HG03095 (cell line): ENCODE measurements at regions not wholly inside any gene's neighbourhood (a gene's known extent, or its start where the extent isn't known, plus 50 kb on each side); places are given as distances from the start of the nearest gene placed in this dataset.
"Not testable (repeated sequence)": the region's sequence is repeated elsewhere in the genome, so short reads cannot be mapped to it uniquely, and the experiment has no call there.

Experiments used
- ATAC-seq: cut with Tn5 transposase; IDR thresholded peaks from one replicate; pipeline ENCODE4 v1.9.1; 2021; ENCODE audit warnings: moderate library complexity; ENCODE audit not compliant: unreplicated experiment

GRCh38 chr14:92223025-92223424 lies 99.9 kb upstream of the SLC24A4 start:
- no peak for ATAC-seq

- ATAC-seq = no peak
Measured at GRCh38 chr14:92224358-92224954, 98.5 kb upstream of the SLC24A4 start.

- no peak for ATAC-seq
Measured at GRCh38 chr14:92225731-92226130, 97.2 kb upstream of the SLC24A4 start.

GRCh38 chr14:92226166-92226565 lies 96.8 kb upstream of the SLC24A4 start:
- not testable (repeated sequence) for ATAC-seq

- ATAC-seq = no peak
Measured at GRCh38 chr14:92236243-92236900, 86.6 kb upstream of the SLC24A4 start.

GRCh38 chr14:92240658-92241057 lies 82.3 kb upstream of the SLC24A4 start:
- ATAC-seq = no peak

- ATAC-seq = no peak
Measured at GRCh38 chr14:92241966-92242595, 80.9 kb upstream of the SLC24A4 start.

- no peak for ATAC-seq
Measured at GRCh38 chr14:92244805-92245204, 78.2 kb upstream of the SLC24A4 start.

GRCh38 chr14:92247341-92247740 lies 75.6 kb upstream of the SLC24A4 start:
- no peak for ATAC-seq

GRCh38 chr14:92247947-92248346 lies 75.0 kb upstream of the SLC24A4 start:
- ATAC-seq = no peak

- ATAC-seq = no peak
Measured at GRCh38 chr14:92248696-92249095, 74.3 kb upstream of the SLC24A4 start.

- not testable (repeated sequence) for ATAC-seq
Measured at GRCh38 chr14:92250366-92250765, 72.6 kb upstream of the SLC24A4 start.

- no peak for ATAC-seq
Measured at GRCh38 chr14:92252323-92252722, 70.6 kb upstream of the SLC24A4 start.

- ATAC-seq = no peak
Measured at GRCh38 chr14:92253381-92253894, 69.5 kb upstream of the SLC24A4 start.

- ATAC-seq = no peak
Measured at GRCh38 chr14:92254786-92255185, 68.2 kb upstream of the SLC24A4 start.

- no peak for ATAC-seq
Measured at GRCh38 chr14:92258934-92259333, 64.0 kb upstream of the SLC24A4 start.

- peak; percentile 77 for ATAC-seq
Measured at GRCh38 chr14:92259613-92260357, 63.2 kb upstream of the SLC24A4 start.

- ATAC-seq = no peak
Measured at GRCh38 chr14:92263681-92264080, 59.3 kb upstream of the SLC24A4 start.

GRCh38 chr14:92264195-92264594 lies 58.8 kb upstream of the SLC24A4 start:
- no peak for ATAC-seq

GRCh38 chr14:92266216-92266615 lies 56.7 kb upstream of the SLC24A4 start:
- ATAC-seq = no peak
